ENCODE measurements at regions not wholly inside any gene's neighbourhood (a gene's known extent, or its start where the extent isn't known, plus 50 kb on each side); places are given as distances from the start of the nearest gene placed in this dataset.
"Not testable (repeated sequence)": the region's sequence is repeated elsewhere in the genome, so short reads cannot be mapped to it uniquely, and the experiment has no call there.

GRCh38 chr7:34396437-34397064, 261.5 kb upstream of the NPSR1 start:
- DNase-seq = no peak

DNA sequence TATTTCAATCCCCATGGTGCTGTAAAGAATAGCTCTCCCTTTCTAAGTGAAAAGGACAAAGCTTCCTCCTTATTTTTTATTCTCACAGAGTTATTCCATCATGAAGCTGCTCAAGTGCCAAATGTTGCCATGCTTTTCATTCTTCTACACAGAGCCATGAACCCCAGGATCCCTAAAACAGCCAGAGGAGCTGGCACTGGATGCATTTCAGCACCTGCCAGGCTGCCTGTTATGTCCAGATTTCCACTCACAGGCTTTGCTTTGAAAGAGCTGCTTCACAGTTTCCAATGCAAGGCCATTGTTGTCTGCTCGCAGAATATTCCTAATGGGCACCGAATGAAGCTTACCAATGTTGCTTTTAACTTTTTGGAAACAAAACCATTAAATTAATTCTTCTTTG, 256.2 kb upstream of the NPSR1 start:
- DNase-seq = no peak

- DNase-seq = no peak
Observed at GRCh38 chr7:34406848-34407530, 251.0 kb upstream of the NPSR1 start.

GRCh38 chr7:34407586-34407985, 250.4 kb upstream of the NPSR1 start:
- DNase-seq = no peak

DNA sequence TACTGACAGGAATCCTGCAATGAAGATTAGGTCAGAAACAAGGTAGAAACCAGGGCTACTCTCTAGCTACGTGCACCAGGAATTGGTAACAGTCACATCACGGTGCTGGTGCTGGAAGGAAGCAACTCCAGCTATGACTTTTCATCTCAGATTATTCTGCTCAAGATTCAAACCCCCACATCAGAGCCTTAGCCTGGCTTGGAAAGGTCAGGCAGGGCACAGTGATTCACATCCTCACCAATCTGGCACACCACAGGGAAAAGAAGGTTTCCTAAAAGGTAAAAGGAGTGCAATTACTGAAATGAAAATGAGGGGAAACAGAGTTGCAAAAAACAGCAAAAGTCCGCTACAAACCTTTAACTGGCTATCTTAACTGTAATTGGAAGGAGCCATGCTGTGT, 240.2 kb upstream of the NPSR1 start:
- no peak for DNase-seq

GRCh38 chr7:34421526-34421925, 236.5 kb upstream of the NPSR1 start:
- DNase-seq = no peak

DNA sequence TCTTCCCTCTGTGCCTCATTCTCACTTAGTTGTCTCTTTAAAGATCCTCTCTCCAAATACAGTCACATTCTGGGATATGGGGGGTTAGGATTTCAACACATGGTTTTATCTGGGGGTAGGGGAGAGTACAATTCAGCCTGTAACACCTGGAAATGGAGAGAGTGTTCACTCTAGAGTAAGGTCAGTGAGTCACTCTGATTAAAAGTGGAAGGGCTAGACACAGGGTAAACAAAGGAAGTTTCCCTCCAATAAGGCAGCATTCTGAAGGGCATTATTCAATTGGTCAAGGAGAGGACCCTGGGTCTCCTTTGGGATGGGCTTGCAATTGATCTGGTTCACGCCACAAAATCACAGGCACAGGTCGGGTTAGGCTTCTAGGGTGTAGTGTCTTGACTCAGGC, 232.8 kb upstream of the NPSR1 start:
- DNase-seq = no peak

- DNase-seq = no peak
Observed at GRCh38 chr7:34425631-34426384, 232.2 kb upstream of the NPSR1 start.

DNA sequence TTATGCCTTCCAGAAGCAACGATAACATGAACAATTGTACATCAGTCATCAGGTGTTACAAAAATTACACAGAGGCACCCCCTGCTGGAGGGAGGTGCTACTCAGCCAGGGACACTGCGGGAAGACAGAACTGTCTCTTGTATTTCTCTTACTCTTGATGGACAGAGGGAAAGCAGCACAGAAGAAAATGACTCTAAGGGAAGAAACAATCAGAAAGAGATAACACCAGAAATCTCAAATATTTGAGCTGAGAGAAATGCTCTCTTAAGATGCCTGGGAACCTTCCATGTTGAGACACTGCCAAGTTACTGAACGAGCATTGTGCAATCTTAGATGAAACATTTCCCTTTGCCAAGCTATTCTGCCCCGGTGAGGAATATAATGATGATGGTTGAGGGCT, 227.6 kb upstream of the NPSR1 start:
- no peak for DNase-seq

- DNase-seq = no peak
Observed at GRCh38 chr7:34438436-34438835, 219.6 kb upstream of the NPSR1 start.

GRCh38 chr7:34445653-34446052, 212.4 kb upstream of the NPSR1 start:
- DNase-seq = no peak

- DNase-seq = not testable (repeated sequence)
Observed at GRCh38 chr7:34448531-34448930, 209.5 kb upstream of the NPSR1 start.

DNA sequence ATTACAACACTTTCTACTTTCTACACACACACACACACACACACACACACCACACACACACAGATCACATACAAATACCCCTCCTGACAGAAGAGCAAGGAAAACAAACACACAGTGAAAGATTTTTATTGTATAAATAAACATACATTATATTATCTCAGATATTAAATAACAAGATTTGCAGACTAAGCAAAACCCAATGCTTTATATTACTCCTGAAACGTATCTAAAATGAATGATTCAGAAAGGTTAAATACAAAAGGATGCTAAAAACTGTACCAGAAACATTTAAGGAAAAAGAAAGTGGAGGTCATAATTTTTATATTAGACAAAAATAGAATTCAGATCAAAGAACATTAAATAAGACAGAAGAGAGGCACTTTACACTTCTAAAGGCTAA, 208.3 kb upstream of the NPSR1 start:
- DNase-seq = no peak

- DNase-seq = no peak
Observed at GRCh38 chr7:34451183-34451582, 206.8 kb upstream of the NPSR1 start.

DNA sequence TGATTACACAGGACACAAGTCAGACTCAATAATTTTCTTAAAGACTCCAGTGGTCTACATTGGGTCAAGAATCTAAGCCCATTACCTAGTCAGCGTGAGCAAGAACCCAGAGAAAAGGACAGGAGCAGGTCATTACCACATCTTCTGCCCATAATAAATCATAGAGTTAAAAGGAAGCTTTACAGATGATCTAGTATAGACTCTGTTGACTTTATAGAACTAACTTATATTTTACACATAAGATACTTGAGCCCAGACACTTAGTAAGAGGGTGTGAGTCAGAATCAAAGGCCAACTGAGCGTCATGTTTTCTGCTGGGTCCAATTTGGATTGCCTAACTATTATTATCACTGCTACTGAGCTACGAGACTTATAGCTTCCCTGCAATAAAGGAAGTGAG, 206.1 kb upstream of the NPSR1 start:
- DNase-seq = no peak

GRCh38 chr7:34452363-34452762, 205.7 kb upstream of the NPSR1 start:
- no peak for DNase-seq

DNA sequence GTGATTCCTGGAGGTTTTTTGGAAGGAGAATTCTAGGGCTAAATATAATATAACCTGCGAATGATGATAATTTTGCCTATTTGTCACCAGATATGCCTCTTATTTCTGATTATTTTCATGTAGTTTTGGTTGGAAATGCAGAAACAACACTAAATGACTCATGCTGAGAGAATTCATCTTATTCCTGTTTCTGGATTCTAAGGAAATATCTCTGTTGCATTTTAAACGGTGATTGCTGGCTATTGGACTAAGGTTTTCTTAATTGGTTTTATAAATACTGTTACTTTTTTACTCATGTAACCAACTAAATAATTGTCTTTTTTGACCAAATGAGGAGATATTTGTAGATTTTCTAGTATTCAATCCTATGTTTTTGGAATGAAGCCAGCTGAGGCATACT, 204.9 kb upstream of the NPSR1 start:
- DNase-seq = no peak

GRCh38 chr7:34454381-34454780, 203.6 kb upstream of the NPSR1 start:
- no peak for DNase-seq

GRCh38 chr7:34457329-34457728, 200.7 kb upstream of the NPSR1 start:
- DNase-seq = no peak

GRCh38 chr7:34463830-34464229, 194.2 kb upstream of the NPSR1 start:
- DNase-seq = no peak

DNA sequence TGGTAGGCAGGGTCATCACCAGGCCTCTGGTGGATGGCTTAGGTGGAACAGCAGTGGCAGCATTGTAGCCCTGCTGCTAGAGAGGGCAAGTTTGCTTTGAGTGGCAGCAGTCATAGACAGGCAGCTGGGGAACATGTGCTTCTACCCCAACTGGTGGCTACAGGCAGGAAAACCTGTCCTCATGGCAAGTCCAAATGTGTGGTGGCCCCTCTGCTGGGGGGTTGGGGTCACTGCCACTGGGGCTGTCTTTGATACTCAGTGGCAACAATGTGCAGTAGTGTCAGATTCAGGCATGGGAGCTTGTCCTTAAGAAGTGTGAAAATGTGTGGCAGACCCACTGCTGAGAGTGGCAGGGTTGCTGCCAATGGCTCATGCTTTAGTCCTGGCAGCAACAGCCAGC, 186.2 kb upstream of the NPSR1 start:
- DNase-seq = no peak

- peak; percentile 20 for DNase-seq
Observed at GRCh38 chr7:34486371-34486770, 171.6 kb upstream of the NPSR1 start.

DNA sequence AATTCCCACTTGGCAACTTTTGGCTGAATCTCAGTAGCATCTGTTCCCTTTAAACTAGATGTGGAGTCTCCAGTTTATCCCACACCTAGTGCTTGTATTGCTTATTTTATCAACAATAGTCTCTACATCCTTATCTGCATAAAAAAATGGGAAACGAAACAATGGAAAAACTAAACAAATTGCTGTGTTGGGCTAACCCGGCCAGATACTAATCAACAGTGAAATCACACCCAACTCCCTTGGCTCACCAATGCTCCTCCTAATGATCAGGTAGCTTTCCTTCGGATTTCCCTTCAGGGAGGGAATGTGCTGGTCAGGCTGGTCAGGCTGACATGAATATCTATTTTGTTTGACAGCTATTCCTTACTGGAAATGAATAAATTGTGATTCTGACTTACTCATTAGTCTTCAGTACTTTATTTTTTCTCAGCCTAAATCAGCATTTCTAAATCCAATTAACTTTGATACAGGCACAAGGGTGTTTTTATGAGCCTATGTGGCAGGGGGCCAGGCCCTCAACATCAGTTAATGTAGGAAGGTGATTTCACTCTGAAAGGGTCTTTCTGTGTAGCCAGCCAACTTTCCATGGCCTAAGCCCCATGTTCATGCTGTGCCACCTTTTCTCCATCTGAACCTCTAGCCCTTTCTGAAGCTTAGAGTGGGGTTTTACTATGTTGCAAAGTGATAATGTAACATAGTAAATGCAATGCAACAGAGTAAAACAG, 170.5 kb upstream of the NPSR1 start:
- DNase-seq = no peak

DNA sequence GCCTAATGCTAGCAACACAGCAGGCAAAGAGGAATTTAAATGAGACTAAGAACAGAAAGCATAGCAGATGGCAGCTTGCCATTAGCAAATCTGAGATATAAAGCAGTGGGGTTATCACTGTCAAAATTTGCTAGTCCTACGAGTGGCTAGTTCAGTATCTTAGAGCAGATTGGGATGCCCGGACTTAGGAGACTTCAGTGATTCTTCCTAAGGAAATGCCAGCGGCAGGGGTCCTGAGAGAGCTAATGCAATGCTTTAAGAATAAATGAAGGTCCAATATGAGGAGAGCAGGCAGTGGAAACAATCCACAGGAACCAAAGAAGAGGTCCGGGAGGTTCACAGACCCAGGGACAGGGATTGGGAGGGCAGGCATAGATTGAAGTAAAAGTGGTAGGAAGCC, 169.3 kb upstream of the NPSR1 start:
- no peak for DNase-seq
